HG03108 (cell line): ENCODE measurements at regions not wholly inside any gene's neighbourhood (a gene's known extent, or its start where the extent isn't known, plus 50 kb on each side); places are given as distances from the start of the nearest gene placed in this dataset.

Experiments
- ATAC-seq: cut with Tn5 transposase; IDR thresholded peaks from one replicate; pipeline ENCODE4 v1.9.1; 2021; ENCODE audit warnings: moderate library complexity; ENCODE audit not compliant: unreplicated experiment

- ATAC-seq: no peak
Measured at GRCh38 chr3:146851665-146852064, 246.5 kb upstream of the PLSCR5 start.

DNA sequence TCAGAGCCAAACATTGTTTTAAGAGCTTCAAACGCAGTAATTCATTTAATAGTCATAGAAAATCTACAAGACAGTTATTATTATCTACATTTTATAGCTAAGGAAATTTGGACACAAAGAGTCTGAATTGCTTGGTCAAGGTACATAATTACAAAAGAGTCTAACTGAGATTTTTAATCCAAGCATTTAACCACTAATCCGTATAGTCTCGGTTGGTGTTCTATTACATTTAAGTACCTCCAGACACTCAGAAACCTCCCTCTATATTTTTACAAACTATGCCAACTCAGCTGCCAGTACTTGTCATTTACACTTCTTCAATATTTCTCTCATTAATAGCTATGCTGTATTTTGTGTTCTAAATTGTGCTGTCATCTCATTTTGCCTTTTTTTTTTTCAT lies 240.2 kb upstream of the PLSCR5 start:
- ATAC-seq: no peak

DNA sequence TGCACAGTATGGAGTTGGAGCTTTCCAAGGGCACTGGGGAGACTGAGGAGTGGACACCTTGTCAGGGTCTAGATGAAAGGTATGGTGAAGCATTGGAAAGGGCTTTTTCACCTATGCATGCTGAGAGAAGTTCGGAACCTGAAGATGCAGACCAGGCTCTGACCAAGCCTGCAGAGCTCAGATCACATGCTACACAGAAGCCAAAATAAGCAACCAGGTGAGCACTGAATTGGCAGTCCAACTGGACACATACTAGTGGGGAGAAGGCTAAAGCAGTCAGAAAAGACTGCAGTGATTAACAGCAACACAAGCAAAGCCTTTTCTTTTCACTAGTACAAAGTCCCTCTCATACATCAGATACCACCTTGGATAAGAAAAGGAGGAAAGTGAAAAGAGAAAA lies 238.3 kb upstream of the PLSCR5 start:
- ATAC-seq: no peak

- no peak for ATAC-seq
Measured at GRCh38 chr3:146839727-146840375, 234.7 kb upstream of the PLSCR5 start.

- no peak for ATAC-seq
Measured at GRCh38 chr3:146838221-146838620, 233.1 kb upstream of the PLSCR5 start.

DNA sequence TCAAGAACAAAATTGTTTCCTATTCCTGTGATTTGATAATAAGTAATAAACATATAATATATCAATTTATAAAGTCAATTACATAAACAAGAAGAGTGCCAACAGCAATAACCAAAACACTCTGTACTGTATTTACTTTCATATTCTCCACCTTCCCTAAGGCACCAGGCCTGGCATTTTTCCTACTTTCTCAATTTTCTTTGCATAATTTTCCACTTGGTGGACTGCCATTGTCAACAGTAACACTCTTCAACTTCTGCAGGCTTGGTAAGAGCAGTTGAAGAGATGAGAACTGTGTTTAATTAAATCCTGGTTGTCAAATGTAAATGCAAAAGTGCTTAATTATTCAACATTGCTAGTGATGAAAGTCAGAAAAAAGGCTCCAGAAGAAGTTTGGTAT lies 229.8 kb upstream of the PLSCR5 start:
- no peak for ATAC-seq

- no peak for ATAC-seq
Measured at GRCh38 chr3:146832857-146833458, 227.8 kb upstream of the PLSCR5 start.

- ATAC-seq: no peak
Measured at GRCh38 chr3:146831659-146832058, 226.5 kb upstream of the PLSCR5 start.

GRCh38 chr3:146830231-146830630 lies 225.1 kb upstream of the PLSCR5 start:
- ATAC-seq: no peak

GRCh38 chr3:146827836-146828235 lies 222.7 kb upstream of the PLSCR5 start:
- ATAC-seq: no peak

GRCh38 chr3:146823622-146824021 lies 218.5 kb upstream of the PLSCR5 start:
- no peak for ATAC-seq

DNA sequence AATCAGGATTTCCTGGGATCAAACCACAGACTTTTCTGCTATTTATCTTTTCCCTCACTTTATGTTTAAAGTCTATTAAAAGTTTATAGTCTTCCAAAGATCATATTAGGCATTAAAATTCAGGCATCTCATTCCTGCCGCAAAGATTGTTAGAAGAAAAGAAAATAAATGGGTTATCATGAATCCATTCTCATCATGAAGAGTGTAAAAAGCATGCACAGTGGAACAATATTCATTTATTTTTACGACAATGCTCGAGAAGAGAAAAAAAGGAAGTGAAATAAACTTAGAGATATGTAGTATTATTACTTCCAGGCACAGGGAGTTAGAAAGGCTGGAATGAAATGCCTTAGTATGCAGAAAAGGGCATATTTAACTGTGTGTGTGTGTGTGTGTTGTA lies 213.7 kb upstream of the PLSCR5 start:
- no peak for ATAC-seq

- ATAC-seq: no peak
Measured at GRCh38 chr3:146818301-146818700, 213.2 kb upstream of the PLSCR5 start.

DNA sequence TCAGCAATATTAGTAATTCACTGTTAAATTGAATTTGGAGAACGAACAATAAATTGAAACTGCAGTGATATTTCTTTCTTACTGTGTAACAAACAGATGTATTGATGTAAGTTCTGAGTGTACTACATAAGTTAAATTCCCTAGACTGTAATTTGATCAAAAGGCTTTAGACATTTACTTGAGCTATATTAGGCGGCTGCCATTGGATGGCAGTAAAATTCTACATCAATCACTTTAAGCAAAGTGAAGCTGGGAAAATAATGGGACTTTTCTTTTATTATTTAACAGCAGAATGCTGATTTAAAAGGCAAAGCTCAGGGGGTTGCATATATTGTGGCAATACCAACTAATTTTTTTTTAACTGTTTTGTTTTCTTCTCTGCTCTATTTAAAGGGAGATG lies 212.6 kb upstream of the PLSCR5 start:
- no peak for ATAC-seq

DNA sequence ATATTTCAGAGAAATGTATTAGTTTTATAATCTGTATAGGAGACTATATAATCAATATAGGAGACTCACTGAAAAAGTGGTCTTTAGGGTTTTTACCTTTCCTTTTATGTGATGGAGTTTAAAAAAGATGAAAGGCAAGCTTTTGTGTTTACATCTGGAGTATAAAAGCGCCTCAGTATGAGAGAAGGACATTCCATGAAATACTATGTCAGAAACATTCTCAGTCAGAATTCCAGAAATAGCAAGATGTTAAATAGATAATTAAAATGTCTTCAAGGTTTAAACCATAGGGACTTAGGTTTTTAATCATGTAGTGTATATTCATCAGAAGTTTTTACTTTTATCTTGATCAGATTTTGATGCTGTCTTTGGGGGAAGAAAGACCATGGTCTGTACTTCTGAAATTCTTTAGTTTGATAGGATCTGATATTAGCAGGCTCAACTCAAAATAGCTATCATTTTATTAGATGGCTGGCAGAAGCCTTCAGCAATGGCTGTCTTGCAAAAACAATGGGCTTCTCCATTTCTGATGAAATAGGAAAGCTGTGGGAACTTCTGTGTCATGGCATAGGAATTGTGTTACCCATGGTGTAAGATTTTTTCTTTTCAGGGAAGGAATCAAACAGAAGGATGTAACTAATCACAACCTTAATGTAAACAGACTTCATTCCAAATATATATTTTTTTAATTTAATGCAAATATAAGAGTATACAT lies 209.6 kb upstream of the PLSCR5 start:
- ATAC-seq: no peak

DNA sequence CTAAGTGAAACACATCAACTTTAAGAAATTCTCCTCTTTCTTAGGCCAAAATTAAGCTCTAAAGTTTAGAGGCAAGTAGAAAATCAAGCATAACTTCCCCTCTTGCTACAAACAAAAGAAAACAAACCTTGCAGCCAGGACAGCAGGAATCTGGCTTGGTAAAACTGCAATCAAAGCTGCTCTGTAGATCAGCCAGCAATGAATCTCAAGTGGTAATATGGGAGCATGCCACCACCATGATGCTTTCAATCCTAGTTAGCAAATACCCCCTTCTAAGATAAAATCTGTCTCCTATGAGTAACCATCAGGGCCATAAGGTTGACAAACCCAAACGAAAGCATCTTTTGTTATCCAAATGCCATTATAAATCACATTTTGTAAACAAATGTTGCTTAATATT lies 208.3 kb upstream of the PLSCR5 start:
- no peak for ATAC-seq

DNA sequence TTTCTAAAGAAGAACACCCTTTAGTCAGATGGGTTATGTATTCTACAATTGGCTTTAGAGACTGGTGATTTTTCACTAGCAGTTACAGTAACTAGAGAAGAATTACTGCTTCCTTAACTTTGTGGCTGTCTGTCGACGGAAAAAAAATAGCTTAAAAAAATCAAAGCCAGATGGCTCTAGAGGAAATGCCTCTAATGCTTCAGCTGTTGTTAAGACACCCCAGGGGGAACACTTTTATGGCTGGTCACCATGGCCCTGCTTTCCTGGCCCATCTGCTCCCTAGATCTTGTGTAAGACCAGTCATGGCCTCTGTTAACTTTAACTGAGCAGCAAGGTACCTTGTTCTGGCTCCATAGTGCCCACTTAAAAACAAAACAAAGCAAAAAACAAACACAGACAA lies 198.6 kb upstream of the PLSCR5 start:
- ATAC-seq: no peak

DNA sequence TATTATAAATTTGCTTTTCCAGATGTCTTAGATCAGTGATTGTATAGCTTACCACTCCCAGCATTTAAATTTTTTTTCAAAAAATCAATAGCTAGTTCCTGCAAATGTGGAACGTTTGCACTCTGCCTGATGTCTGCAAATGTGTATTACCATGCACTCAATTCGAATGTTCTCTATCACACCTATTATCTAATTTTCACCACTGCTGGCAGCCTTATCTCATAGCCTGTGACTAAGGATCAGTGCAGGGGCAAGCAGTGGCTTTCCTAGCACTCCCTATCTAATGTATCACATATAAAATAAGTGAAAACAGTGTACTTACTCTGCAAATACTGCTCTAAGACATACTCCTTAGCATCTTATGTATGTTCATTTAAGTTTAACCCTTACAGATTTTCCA lies 196.3 kb upstream of the PLSCR5 start:
- no peak for ATAC-seq

- ATAC-seq: no peak
Measured at GRCh38 chr3:146800484-146800883, 195.3 kb upstream of the PLSCR5 start.

DNA sequence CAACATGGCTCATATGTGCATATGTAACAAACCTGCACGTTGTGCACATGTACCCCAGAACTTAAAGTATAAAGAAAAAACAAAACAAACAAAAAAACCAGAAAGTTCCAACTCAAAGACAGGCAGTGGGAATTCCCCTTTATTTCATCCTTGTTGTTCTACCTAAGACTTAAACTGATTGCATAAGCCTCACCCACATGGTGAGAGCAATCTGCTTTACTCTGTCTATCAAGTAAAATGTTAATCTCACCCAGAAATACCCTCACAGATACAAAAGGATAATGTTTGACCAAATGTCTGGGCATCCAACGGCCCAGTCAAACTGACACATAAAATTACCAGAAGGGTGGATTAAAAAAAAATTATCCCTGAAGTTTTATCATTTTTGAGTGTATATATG lies 190.9 kb upstream of the PLSCR5 start:
- no peak for ATAC-seq

DNA sequence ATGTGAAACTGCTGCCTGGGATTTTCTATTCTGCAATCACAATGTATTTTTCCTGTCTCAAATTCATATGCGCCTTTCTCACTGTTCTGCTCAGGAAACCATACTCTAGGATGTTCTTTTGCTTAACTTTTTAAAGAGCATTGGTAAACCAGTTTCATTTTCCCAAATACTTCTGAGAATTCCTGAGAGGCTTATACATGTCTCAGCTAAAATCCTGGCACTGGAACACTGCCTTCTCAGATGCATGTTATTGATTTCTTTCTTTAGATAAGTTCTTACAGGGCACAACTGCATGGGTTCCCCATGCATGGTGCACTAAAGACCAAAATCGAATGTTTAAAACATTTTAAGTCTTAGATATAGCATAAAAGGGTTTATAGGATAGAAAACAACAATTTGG lies 178.3 kb upstream of the PLSCR5 start:
- no peak for ATAC-seq

DNA sequence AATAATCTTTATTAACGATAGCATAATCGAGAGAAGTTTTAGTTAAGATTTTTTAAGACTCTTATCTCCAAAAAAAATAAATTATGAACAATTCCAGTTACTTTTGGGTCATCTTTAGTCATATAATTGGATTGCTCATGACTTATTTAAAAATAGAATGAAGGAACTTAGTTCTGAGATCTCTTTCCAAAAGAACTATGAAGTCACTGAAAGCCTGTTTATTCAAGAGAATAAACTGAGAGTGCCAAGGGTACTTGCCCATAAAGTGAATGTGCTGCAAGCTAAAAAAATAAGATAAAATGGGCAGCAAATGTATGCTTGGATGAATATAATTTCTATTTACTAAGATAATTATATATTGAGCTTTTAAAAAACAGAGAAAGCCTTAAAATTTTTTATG lies 176.5 kb upstream of the PLSCR5 start:
- ATAC-seq: no peak
